ENCODE measurements at regions not wholly inside any gene's neighbourhood (a gene's known extent, or its start where the extent isn't known, plus 50 kb on each side); places are given as distances from the start of the nearest gene placed in this dataset.

GRCh38 chr7:84941936-84942335 is 244.9 kb downstream of the SEMA3D start:
- intact Hi-C loops (cut with DNase I): no loop called here

GRCh38 chr7:84941291-84941690 is 245.6 kb downstream of the SEMA3D start:
- no peaks in the 10 kb centered on the region for H3K9me3 ChIP-seq
- H3K4me1 ChIP-seq: no peaks in the 10 kb centered on the region
- no peak for DNase-seq
- H3K27ac ChIP-seq: no peak overlapping the region
- no peak for TF ChIP-seq EP300 (IDR thresholded peaks at IDR 0.05)
- TF ChIP-seq POLR2A (IDR thresholded peaks at IDR 0.05): no peak
- TF ChIP-seq CTCF (IDR thresholded peaks at IDR 0.05): no peak
- no peak for TF ChIP-seq POLR2AphosphoS5 (IDR thresholded peaks at IDR 0.05)
- no peaks in the 10 kb centered on the region for H3K27me3 ChIP-seq
- H3K4me3 ChIP-seq: no peak overlapping the region
- H3K36me3 ChIP-seq: no peaks in the 10 kb centered on the region
- intact Hi-C loops (cut with DNase I): no loop called here
- 61 to 79% methylated on average over 1 of the region's 1 CpG for WGBS, 2 donors

More at GRCh38 chr7:84941936-84942335, 244.9 kb downstream of the SEMA3D start:
- Histone ChIP-seq H3K36me3 (no peaks in the 10 kb centered on the region), H3K4me3 (no peak overlapping the region), H3K4me1 (no peaks in the 10 kb centered on the region), H3K27ac (no peak overlapping the region), H3K9me3 (no peaks in the 10 kb centered on the region), H3K27me3 (no peaks in the 10 kb centered on the region)
- TF ChIP-seq POLR2A (IDR thresholded peaks at IDR 0.05) (no peak), CTCF (IDR thresholded peaks at IDR 0.05) (no peak), POLR2AphosphoS5 (IDR thresholded peaks at IDR 0.05) (no peak), EP300 (IDR thresholded peaks at IDR 0.05) (no peak)
- 82 to 85% methylated on average over 4 of the region's 4 CpGs for WGBS, 2 donors
- no peak for DNase-seq

- no peaks in the 10 kb centered on the region for H3K36me3 ChIP-seq
- TF ChIP-seq POLR2A (IDR thresholded peaks at IDR 0.05) (no peak), EP300 (IDR thresholded peaks at IDR 0.05) (no peak), POLR2AphosphoS5 (IDR thresholded peaks at IDR 0.05) (no peak), CTCF (IDR thresholded peaks at IDR 0.05) (no peak)
- no peaks in the 10 kb centered on the region for H3K27me3 ChIP-seq
- no peak overlapping the region for H3K27ac ChIP-seq
- intact Hi-C loops (cut with DNase I): no loop called here
- 95% methylated on average over 32 of the region's 32 CpGs for WGBS, 2 donors
- H3K9me3 ChIP-seq: no peaks in the 10 kb centered on the region
- no peaks in the 10 kb centered on the region for H3K4me1 ChIP-seq
- no peak overlapping the region for H3K4me3 ChIP-seq
- DNase-seq: no peak
Observed at GRCh38 chr7:84939888-84940287, 247.0 kb downstream of the SEMA3D start.

GRCh38 chr7:84939442-84939841 is 247.4 kb downstream of the SEMA3D start:
- no peak for DNase-seq
- TF ChIP-seq POLR2A (IDR thresholded peaks at IDR 0.05) (no peak), POLR2AphosphoS5 (IDR thresholded peaks at IDR 0.05) (no peak), CTCF (IDR thresholded peaks at IDR 0.05) (no peak), EP300 (IDR thresholded peaks at IDR 0.05) (no peak)
- Histone ChIP-seq H3K27ac (no peak overlapping the region), H3K4me1 (no peaks in the 10 kb centered on the region), H3K36me3 (no peaks in the 10 kb centered on the region), H3K9me3 (no peaks in the 10 kb centered on the region), H3K4me3 (no peak overlapping the region), H3K27me3 (no peaks in the 10 kb centered on the region)
- intact Hi-C loops (cut with DNase I): no loop called here
- 92 to 94% methylated on average over 7 of the region's 7 CpGs for WGBS, 2 donors

GRCh38 chr7:84924353-84924752 is 262.5 kb downstream of the SEMA3D start:
- no peak overlapping the region for H3K4me3 ChIP-seq
- peaks cover 0 to 5% (median 3%) of the 10 kb centered on the region in 4 donors for H3K9me3 ChIP-seq
- no peaks in the 10 kb centered on the region for H3K27me3 ChIP-seq
- no peak for TF ChIP-seq POLR2A (IDR thresholded peaks at IDR 0.05)
- no peak for TF ChIP-seq CTCF (IDR thresholded peaks at IDR 0.05)
- TF ChIP-seq EP300 (IDR thresholded peaks at IDR 0.05): no peak
- no peak for DNase-seq
- 20 to 66% methylated on average over 3 of the region's 3 CpGs for WGBS, 2 donors
- intact Hi-C loops (cut with DNase I): no loop called here
- no peaks in the 10 kb centered on the region for H3K36me3 ChIP-seq
- H3K27ac ChIP-seq: no peak overlapping the region
- H3K4me1 ChIP-seq: peaks cover 0 to 12% (median 3%) of the 10 kb centered on the region in 4 donors
